HG03460 (cell line): ENCODE measurements at regions not wholly inside any gene's neighbourhood (a gene's known extent, or its start where the extent isn't known, plus 50 kb on each side); places are given as distances from the start of the nearest gene placed in this dataset.
"Not testable (repeated sequence)": the region's sequence is repeated elsewhere in the genome, so short reads cannot be mapped to it uniquely, and the experiment has no call there.

Source experiments
- ATAC-seq: cut with Tn5 transposase; IDR thresholded peaks from one replicate; pipeline ENCODE4 v1.9.1; 2021; ENCODE audit not compliant: unreplicated experiment

GRCh38 chr20:48213635-48214034 is 428.4 kb upstream of the SULF2 start:
- not testable (repeated sequence) for ATAC-seq

DNA sequence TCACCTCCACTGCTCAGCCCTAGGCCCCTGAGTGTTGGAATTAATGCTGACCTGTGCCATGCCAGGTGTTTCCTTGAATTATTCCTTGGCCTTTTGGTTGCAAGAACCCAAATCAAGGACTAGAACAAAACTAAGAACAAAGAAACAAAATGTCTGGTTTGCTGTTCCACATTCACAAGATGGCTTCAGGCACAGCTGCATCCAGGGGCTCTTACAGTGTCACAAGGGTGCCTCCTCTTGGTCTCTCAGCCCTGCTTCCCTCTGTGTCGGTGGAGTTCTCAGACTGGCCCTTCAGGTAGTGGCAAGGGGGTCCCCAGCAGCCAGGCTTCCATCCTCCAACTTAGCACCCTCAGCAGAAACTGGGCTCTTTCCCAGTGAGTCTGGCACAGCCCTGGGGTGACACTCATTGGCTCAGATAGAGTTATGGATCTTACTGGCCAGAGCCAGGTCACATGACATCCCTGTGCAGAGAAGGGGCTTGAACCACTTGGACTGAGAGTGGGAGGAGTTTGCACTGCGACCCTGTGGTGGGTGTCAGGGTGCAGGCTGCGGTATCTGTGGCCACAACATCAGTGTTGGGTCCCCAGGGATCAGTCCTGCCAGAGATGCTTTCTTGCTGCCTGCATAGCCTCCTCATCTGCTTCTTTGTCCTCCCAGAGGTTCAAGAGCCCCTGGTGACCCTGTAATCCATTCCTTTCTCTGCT is 427.7 kb upstream of the SULF2 start:
- no peak for ATAC-seq

GRCh38 chr20:48211847-48212246 is 426.6 kb upstream of the SULF2 start:
- no peak for ATAC-seq

DNA sequence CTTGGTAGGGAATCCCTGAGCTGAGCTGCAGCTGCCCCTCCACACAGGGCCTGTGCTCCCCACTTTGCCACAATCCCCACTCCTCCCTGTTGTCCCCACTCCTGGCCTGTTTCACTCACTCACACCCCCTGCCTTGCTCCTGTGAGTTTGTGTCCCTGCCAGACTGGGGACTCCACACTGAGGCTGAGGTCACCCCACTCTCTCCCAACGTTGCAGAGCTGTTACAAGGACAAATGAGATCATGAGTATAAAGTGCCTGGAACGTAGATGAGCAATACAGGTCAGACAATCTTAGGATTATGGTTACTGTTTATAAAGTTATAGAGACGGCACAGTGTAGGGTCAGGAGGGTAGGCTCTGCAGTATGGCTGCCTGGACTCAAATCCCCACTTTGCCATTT is 426.0 kb upstream of the SULF2 start:
- ATAC-seq: no peak

- no peak for ATAC-seq
These were observed 425.1 kb upstream of the SULF2 start for GRCh38 chr20:48210111-48211027.

DNA sequence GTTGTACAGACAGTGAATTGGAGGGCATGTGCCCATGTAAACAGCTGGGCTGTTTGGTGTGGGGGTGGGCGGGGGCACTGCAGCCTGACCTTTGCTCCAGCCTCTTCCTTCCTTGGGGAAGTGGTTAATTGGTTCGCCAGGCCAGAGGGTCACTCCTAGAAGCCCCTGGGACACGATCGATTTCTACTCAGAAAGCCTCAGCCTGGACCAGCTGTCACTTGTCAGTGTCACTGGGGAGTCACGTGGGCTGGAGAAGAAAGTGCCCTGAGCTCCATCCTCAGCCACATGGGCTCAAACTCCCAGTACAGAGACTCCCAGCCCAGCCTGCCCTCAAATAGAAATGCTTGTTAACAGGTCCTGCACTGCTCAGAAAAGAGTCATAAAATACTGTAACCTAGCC is 423.8 kb upstream of the SULF2 start:
- no peak for ATAC-seq

GRCh38 chr20:48208176-48208575 is 422.9 kb upstream of the SULF2 start:
- no peak for ATAC-seq

- ATAC-seq: no peak
These were observed 422.2 kb upstream of the SULF2 start for GRCh38 chr20:48207505-48207904.

- no peak for ATAC-seq
These were observed 420.5 kb upstream of the SULF2 start for GRCh38 chr20:48205786-48206185.

GRCh38 chr20:48205281-48205782 is 420.1 kb upstream of the SULF2 start:
- no peak for ATAC-seq

DNA sequence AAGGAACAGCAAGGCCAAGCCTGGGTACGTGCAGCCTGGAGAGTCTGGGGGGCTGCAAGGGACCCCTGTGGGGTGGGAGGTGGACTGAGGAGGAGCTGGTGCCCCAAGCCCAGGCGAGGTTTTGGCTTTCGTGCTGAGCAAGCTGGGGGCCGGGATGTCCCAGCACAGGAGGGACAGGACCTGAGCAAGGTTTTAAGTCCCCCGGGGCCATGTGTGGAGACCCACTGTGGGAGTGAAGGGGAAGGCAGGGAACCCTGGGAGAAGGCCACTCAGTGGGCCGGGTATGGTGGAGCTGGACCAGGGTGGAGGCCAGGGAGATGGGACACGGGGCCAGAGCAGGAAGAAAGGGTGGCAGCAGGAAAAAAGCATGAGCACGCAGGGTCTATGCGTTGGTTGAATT is 419.2 kb upstream of the SULF2 start:
- no peak for ATAC-seq

DNA sequence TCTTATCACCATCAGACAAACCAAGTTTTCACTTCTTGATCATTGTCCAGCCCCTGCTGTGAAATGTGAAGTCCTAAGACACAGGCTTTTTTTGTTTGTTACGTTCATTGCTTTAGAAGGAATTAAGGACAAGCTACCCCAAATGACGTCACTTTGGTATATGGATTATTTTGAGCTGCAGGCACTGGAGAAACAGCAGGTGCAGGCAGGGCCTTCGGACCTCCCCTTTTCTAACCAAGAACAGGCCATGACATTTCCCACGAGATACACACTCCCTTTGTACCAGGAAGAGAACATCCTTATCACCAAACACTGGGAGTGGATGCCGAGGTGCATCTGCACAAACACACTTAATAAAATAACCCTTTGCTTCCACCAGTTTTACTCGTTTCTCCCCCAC is 418.0 kb upstream of the SULF2 start:
- ATAC-seq: no peak

DNA sequence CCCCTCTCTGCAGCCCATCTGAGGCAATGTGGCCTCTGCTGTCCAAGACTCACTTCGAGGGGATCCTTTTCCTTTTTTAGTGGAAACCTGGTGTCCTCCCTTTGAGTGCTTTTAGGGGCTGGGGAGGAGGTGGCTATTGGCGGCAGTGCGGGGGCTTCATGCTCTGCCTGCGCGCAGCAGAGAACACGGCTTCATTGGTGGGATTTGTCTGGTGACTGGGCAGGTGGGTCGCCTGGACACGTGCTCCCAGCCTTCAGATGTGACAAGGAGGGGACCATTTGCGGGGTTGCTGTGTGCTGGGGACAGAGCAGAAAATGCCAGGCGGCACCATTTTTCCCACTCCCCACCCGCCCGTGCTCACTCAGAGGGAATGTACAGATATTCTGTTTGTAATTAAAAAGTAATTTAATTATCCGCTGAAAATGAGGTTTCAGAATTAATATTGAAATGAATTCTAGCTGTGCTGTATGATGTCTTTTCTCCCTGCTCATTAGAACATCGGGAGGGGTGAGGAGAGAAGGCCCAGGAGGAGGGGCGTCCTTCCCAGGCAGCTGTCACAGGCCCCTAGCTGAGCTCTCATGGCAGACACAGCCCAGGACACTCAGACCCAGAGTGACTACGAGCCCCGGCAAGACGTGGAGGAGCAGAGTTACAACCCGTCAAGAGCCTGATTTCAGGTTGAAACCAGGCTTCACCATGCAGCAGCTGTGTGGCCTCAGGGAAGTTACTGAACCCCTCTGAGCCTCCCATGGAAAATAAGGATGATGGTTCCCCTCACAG is 417.2 kb upstream of the SULF2 start:
- ATAC-seq: no peak

DNA sequence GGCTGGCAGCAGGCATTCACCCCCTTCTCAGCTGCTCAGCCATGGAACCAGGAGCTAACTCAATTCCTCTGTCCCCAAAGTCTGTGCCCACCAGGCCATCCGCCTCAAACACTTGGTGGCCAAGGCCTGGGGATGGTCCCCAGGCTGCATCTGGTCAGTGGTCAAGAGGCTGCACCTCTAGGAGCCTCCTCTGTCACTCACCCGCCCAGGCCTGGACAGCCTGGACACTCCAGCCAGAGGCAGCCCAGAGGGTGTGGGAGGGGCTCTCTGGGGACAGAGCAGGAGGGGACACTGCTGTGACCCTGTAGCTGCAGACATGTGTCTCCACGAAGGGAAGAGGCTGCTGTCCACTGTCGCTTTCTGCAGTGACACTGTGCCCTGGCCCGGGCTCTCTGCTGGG is 416.6 kb upstream of the SULF2 start:
- ATAC-seq: no peak

GRCh38 chr20:48201188-48201587 is 415.9 kb upstream of the SULF2 start:
- no peak for ATAC-seq

DNA sequence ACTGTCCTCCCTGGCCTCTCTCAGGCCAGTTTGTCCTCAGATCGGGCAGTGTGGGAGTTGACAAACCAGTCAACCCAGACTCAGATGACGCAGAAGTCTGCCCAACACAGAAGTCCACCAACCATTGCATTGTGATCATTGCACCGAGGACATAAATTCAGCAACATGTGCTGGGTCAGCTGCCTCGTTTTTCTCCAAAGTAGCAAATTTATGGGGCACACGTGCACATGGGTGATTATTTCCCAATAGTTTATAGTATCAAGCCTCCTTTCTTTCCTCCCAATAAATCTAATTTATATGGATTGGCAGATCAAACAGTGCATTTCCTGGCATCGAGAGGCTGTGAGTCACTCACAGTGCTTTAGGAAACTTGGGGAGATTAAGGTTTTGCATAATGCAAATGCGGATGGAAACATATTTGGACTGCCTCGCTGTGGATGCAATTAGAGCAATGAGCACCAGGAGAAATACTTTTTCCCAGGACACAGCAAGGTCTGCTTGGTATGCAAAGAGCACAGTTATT is 413.7 kb upstream of the SULF2 start:
- ATAC-seq: no peak

DNA sequence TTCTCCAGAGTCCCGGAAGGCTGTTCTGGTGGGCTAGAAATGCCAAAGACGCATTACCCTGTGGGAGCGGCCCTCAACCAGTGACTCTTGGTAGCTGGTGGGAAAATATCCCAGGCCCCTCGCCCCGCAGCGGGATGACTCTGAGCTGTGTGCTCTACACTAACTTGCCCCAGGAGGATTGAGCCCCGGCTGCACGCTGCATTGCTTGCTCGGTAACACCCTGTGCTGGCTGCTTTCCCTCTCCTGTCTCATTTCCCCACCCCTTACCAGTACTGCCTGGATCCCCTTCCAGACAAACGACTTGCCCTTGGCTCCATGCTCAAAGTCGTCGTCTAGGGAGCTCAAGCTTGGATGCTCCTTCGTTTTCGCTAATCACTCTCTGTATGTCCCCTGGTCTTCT is 411.8 kb upstream of the SULF2 start:
- ATAC-seq: no peak

DNA sequence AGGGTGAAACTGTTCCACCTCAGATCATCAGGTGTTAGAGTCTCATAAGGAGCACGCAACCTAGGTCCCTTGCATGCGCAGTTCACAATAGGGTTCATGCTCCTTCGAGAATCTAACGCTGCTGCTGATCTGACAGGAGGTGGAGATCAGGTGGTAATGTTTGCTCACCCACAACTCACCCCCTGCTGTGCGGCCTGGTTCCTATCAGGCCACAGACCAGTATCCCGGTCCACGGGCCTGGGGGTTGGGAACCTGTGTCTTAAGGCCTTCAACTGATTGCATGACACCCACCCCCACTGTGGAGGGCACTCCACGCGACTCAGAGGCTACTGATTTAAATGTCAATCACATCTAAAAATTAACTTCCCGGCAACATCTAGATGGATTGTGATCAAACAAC is 411.2 kb upstream of the SULF2 start:
- ATAC-seq: no peak

DNA sequence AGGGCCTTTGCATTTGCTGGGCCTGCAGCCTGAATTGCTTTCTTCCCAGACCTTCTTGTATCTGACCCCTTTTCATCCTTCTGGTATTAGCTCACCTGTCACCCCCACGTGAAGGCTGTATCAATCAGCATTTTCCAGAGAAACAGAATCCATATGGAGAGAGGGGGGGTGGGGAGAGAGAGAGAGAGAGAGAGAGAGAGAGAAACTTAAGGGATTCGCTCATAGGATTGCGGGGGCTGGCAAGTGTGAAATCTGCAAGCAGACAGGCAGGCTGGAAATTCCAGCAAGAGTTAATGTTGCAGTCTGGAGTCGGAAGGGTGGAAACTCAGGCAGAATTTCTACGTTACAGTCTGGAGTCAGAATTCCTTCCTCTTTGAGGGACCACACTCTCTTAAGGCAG is 410.7 kb upstream of the SULF2 start:
- ATAC-seq: no peak

DNA sequence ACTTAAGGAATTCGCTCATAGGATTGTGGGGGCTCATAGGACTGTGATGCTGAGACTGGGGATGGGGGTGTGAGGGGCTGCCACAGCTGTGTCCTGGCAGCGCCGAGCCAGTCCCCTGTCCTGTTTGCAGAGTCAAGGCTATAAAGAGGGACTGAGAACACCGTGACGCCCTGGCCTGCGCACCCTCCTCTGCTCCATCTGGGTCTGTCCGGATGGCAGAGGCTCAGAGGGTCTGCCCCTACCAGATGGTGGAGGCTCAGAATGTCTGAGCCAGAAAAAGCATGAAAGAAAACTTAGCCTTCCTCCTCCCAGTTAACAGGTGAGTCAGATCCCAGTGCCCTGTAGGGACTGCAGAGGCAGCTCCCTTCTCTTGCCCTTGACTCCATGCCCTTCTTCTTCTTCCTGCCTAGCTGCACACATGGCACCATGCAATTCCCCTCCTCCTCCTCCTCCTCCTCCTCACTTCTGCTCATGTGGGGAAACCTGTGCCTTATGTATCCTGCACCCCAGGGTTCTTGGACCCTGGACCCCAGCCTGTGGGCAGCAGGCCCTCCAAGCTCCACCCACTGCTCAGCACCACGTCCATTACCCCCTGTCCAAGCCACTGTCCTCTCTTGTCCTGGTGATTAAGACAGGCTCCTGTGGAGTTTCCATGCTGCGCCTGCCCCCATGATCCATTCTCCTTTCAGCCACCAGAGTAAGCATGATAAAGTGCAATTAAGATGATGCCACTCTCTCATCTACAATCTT is 410.0 kb upstream of the SULF2 start:
- ATAC-seq: no peak
